ENCODE measurements at regions not wholly inside any gene's neighbourhood (a gene's known extent, or its start where the extent isn't known, plus 50 kb on each side); places are given as distances from the start of the nearest gene placed in this dataset.
"Not testable (repeated sequence)": the region's sequence is repeated elsewhere in the genome, so short reads cannot be mapped to it uniquely, and the experiment has no call there.

- no peak for DNase-seq (ENCODE audit: missing footprints)
- intact Hi-C loops (cut with DNase I) = no loop called here
Observed at GRCh38 chr6:77106992-77107391, 356.3 kb downstream of the HTR1B start.

GRCh38 chr6:77105091-77105490 lies 358.2 kb downstream of the HTR1B start:
- ATAC-seq (no peak), DNase-seq (ENCODE audit: missing footprints) (no peak)
- intact Hi-C loops (cut with DNase I) = no loop called here

More at GRCh38 chr6:77106992-77107391, 356.3 kb downstream of the HTR1B start:
- no peak for ATAC-seq

- DNase-seq (ENCODE audit: missing footprints) = no peak
- intact Hi-C loops (cut with DNase I) = no loop called here
- peak; percentile 67 for ATAC-seq
Observed at GRCh38 chr6:77097940-77098339, 365.4 kb downstream of the HTR1B start.

GRCh38 chr6:77095936-77096627 lies 367.2 kb downstream of the HTR1B start:
- intact Hi-C loops (cut with DNase I) = no loop called here
- ATAC-seq = no peak
- DNase-seq (ENCODE audit: missing footprints) = no peak

- intact Hi-C loops (cut with DNase I) = no loop called here
- DNase-seq (ENCODE audit: missing footprints) (no peak), ATAC-seq (no peak)
Observed at GRCh38 chr6:77094821-77095220, 368.5 kb downstream of the HTR1B start.

GRCh38 chr6:77092971-77093370 lies 370.3 kb downstream of the HTR1B start:
- intact Hi-C loops (cut with DNase I) = no loop called here
- DNase-seq (ENCODE audit: missing footprints) = no peak
- ATAC-seq = no peak

- no peak for DNase-seq (ENCODE audit: missing footprints)
- intact Hi-C loops (cut with DNase I) = no loop called here
- ATAC-seq = no peak
Observed at GRCh38 chr6:77089776-77090175, 373.5 kb downstream of the HTR1B start.

GRCh38 chr6:77087794-77088318 lies 375.4 kb downstream of the HTR1B start:
- intact Hi-C loops (cut with DNase I); ATAC-seq; DNase-seq (ENCODE audit: missing footprints): not testable (repeated sequence)

- DNase-seq (ENCODE audit: missing footprints) (no peak), ATAC-seq (no peak)
- intact Hi-C loops (cut with DNase I) = no loop called here
Observed at GRCh38 chr6:77074037-77074713, 389.1 kb downstream of the HTR1B start.

GRCh38 chr6:77073410-77073760 lies 389.9 kb downstream of the HTR1B start:
- no peak for DNase-seq (ENCODE audit: missing footprints)
- intact Hi-C loops (cut with DNase I) = no loop called here
- ATAC-seq = no peak

- intact Hi-C loops (cut with DNase I) = no loop called here
- ATAC-seq = no peak
Observed at GRCh38 chr6:77072694-77073409, 390.4 kb downstream of the HTR1B start.

GRCh38 chr6:77063494-77063893 lies 399.8 kb downstream of the HTR1B start:
- DNase-seq (ENCODE audit: missing footprints) (no peak), ATAC-seq (no peak)
- intact Hi-C loops (cut with DNase I) = no loop called here

More at GRCh38 chr6:77072694-77073409, 390.4 kb downstream of the HTR1B start:
- no peak for DNase-seq (ENCODE audit: missing footprints)

GRCh38 chr6:77055711-77056110 lies 407.6 kb downstream of the HTR1B start:
- no peak for DNase-seq (ENCODE audit: missing footprints)
- no peak for ATAC-seq
- intact Hi-C loops (cut with DNase I) = no loop called here

GRCh38 chr6:77040568-77041195 lies 422.6 kb downstream of the HTR1B start:
- no peak for ATAC-seq
- DNase-seq (ENCODE audit: missing footprints) = no peak
- intact Hi-C loops (cut with DNase I) = no loop called here

- DNase-seq (ENCODE audit: missing footprints) (no peak), ATAC-seq (no peak)
- intact Hi-C loops (cut with DNase I) = no loop called here
Observed at GRCh38 chr6:77038807-77039206, 424.5 kb downstream of the HTR1B start.

GRCh38 chr6:77037439-77037838 lies 425.9 kb downstream of the HTR1B start:
- DNase-seq (ENCODE audit: missing footprints) (no peak), ATAC-seq (no peak)
- intact Hi-C loops (cut with DNase I) = no loop called here

- DNase-seq (ENCODE audit: missing footprints) (no peak), ATAC-seq (no peak)
- intact Hi-C loops (cut with DNase I) = no loop called here
Observed at GRCh38 chr6:77036400-77036799, 426.9 kb downstream of the HTR1B start.

- no peak for ATAC-seq
- DNase-seq (ENCODE audit: missing footprints) = no peak
- intact Hi-C loops (cut with DNase I) = no loop called here
Observed at GRCh38 chr6:77034161-77034560, 429.1 kb downstream of the HTR1B start.

GRCh38 chr6:77030929-77031674 lies 432.2 kb downstream of the HTR1B start:
- ATAC-seq (no peak), DNase-seq (ENCODE audit: missing footprints) (no peak)
- intact Hi-C loops (cut with DNase I) = no loop called here

All from Right ventricle myocardium inferior (tissue), 1 donor.